ENCODE measurements at regions not wholly inside any gene's neighbourhood (a gene's known extent, or its start where the extent isn't known, plus 50 kb on each side); places are given as distances from the start of the nearest gene placed in this dataset.

- H3K27ac ChIP-seq, result no peak overlapping the region
- no peak for DNase-seq
Observed at GRCh38 chrX:149992918-149993317, 54.6 kb upstream of the EOLA2 start.

GRCh38 chrX:149993989-149994388 lies 55.7 kb upstream of the EOLA2 start:
- H3K27ac ChIP-seq, result no peak overlapping the region
- H3K9me3 ChIP-seq (replicated peaks), result no peaks in the 10 kb centered on the region
- no peak overlapping the region for H3K4me3 ChIP-seq
- no peaks in the 10 kb centered on the region for H3K27me3 ChIP-seq
- H3K4me1 ChIP-seq, result peaks cover 3% of the 10 kb centered on the region; the same call in 1 of the 2 replicates
- H3K36me3 ChIP-seq, result no peaks in the 10 kb centered on the region
- DNase-seq, result peak; percentile 33 to 49

More at GRCh38 chrX:149992918-149993317, 54.6 kb upstream of the EOLA2 start:
- Histone ChIP-seq H3K9me3 (replicated peaks) (no peaks in the 10 kb centered on the region), H3K36me3 (no peaks in the 10 kb centered on the region), H3K27me3 (no peaks in the 10 kb centered on the region), H3K4me3 (no peak overlapping the region), H3K4me1 (peaks cover 3% of the 10 kb centered on the region; the same call in 1 of the 2 replicates)

GRCh38 chrX:149996515-149996914 lies 58.2 kb upstream of the EOLA2 start:
- Histone ChIP-seq H3K36me3 (no peaks in the 10 kb centered on the region), H3K9me3 (replicated peaks) (no peaks in the 10 kb centered on the region), H3K27ac (no peak overlapping the region), H3K4me1 (peaks cover 3% of the 10 kb centered on the region; the same call in 1 of the 2 replicates), H3K27me3 (no peaks in the 10 kb centered on the region), H3K4me3 (no peak overlapping the region)
- no peak for DNase-seq

GRCh38 chrX:150005027-150005426 lies 66.7 kb upstream of the EOLA2 start:
- Histone ChIP-seq H3K4me1 (no peaks in the 10 kb centered on the region), H3K27ac (no peak overlapping the region), H3K9me3 (replicated peaks) (no peaks in the 10 kb centered on the region), H3K27me3 (no peaks in the 10 kb centered on the region), H3K36me3 (no peaks in the 10 kb centered on the region), H3K4me3 (no peak overlapping the region)
- no peak for DNase-seq

GRCh38 chrX:150007356-150007755 lies 69.1 kb upstream of the EOLA2 start:
- DNase-seq, result no peak
- Histone ChIP-seq H3K9me3 (replicated peaks) (no peaks in the 10 kb centered on the region), H3K4me3 (no peak overlapping the region), H3K27me3 (no peaks in the 10 kb centered on the region), H3K27ac (no peak overlapping the region), H3K36me3 (no peaks in the 10 kb centered on the region), H3K4me1 (no peaks in the 10 kb centered on the region)

- Histone ChIP-seq H3K36me3 (no peaks in the 10 kb centered on the region), H3K4me1 (no peaks in the 10 kb centered on the region), H3K27ac (no peak overlapping the region), H3K4me3 (no peak overlapping the region), H3K9me3 (replicated peaks) (no peaks in the 10 kb centered on the region), H3K27me3 (no peaks in the 10 kb centered on the region)
- DNase-seq, result no peak
Observed at GRCh38 chrX:150012647-150013381, 74.5 kb upstream of the EOLA2 start.

GRCh38 chrX:150014525-150014924 lies 76.2 kb upstream of the EOLA2 start:
- DNase-seq, result no peak
- Histone ChIP-seq H3K9me3 (replicated peaks) (no peaks in the 10 kb centered on the region), H3K4me1 (no peaks in the 10 kb centered on the region), H3K27me3 (no peaks in the 10 kb centered on the region), H3K36me3 (no peaks in the 10 kb centered on the region), H3K27ac (no peak overlapping the region), H3K4me3 (no peak overlapping the region)

- Histone ChIP-seq H3K4me1 (no peaks in the 10 kb centered on the region), H3K4me3 (no peak overlapping the region), H3K36me3 (no peaks in the 10 kb centered on the region), H3K27ac (no peak overlapping the region), H3K27me3 (no peaks in the 10 kb centered on the region), H3K9me3 (replicated peaks) (no peaks in the 10 kb centered on the region)
- no peak for DNase-seq
Observed at GRCh38 chrX:150017868-150018267, 79.6 kb upstream of the EOLA2 start.

- no peak overlapping the region for H3K4me3 ChIP-seq
- no peaks in the 10 kb centered on the region for H3K9me3 ChIP-seq (replicated peaks)
Observed at GRCh38 chrX:150018931-150019361, 80.7 kb upstream of the EOLA2 start.

GRCh38 chrX:150028692-150029091 lies 90.4 kb upstream of the EOLA2 start:
- H3K4me1 ChIP-seq, result no peaks in the 10 kb centered on the region
- no peak for DNase-seq
- H3K9me3 ChIP-seq (replicated peaks), result no peaks in the 10 kb centered on the region
- H3K4me3 ChIP-seq, result no peak overlapping the region
- H3K27ac ChIP-seq, result no peak overlapping the region
- no peaks in the 10 kb centered on the region for H3K36me3 ChIP-seq
- no peaks in the 10 kb centered on the region for H3K27me3 ChIP-seq

More at GRCh38 chrX:150018931-150019361, 80.7 kb upstream of the EOLA2 start:
- H3K4me1 ChIP-seq, result no peaks in the 10 kb centered on the region
- no peak overlapping the region for H3K27ac ChIP-seq
- H3K27me3 ChIP-seq, result no peaks in the 10 kb centered on the region
- H3K36me3 ChIP-seq, result no peaks in the 10 kb centered on the region
- DNase-seq, result no peak

- DNase-seq, result no peak
- H3K27ac ChIP-seq, result no peak overlapping the region
- H3K4me1 ChIP-seq, result peaks cover 13% of the 10 kb centered on the region
Observed at GRCh38 chrX:150032742-150033141, 94.5 kb upstream of the EOLA2 start.

GRCh38 chrX:150034788-150035187 lies 96.5 kb upstream of the EOLA2 start:
- Histone ChIP-seq H3K4me1 (peaks cover 13% of the 10 kb centered on the region), H3K27me3 (no peaks in the 10 kb centered on the region), H3K27ac (no peak overlapping the region), H3K36me3 (no peaks in the 10 kb centered on the region), H3K9me3 (replicated peaks) (0 out of 2 replicates have a peak, but pooled peaks cover 7% of the 10 kb centered on the region), H3K4me3 (no peak overlapping the region)
- no peak for DNase-seq

More at GRCh38 chrX:150032742-150033141, 94.5 kb upstream of the EOLA2 start:
- H3K4me3 ChIP-seq, result no peak overlapping the region
- 0 out of 2 replicates have a peak, but pooled peaks cover 7% of the 10 kb centered on the region for H3K9me3 ChIP-seq (replicated peaks)
- no peaks in the 10 kb centered on the region for H3K36me3 ChIP-seq
- H3K27me3 ChIP-seq, result no peaks in the 10 kb centered on the region

- H3K27ac ChIP-seq, result peak overlapping the region; percentile 36; the same call in 1 of the 2 replicates
- peaks cover 13% of the 10 kb centered on the region for H3K4me1 ChIP-seq
- H3K36me3 ChIP-seq, result no peaks in the 10 kb centered on the region
- H3K9me3 ChIP-seq (replicated peaks), result 0 out of 2 replicates have a peak, but pooled peaks cover 7% of the 10 kb centered on the region
- no peak for DNase-seq
- H3K4me3 ChIP-seq, result no peak overlapping the region
- no peaks in the 10 kb centered on the region for H3K27me3 ChIP-seq
Observed at GRCh38 chrX:150035531-150035930, 97.2 kb upstream of the EOLA2 start.

GRCh38 chrX:150036181-150036580 lies 97.9 kb upstream of the EOLA2 start:
- no peak overlapping the region for H3K4me3 ChIP-seq
- peak; percentile 51 to 67 for DNase-seq
- H3K36me3 ChIP-seq, result no peaks in the 10 kb centered on the region
- peak overlapping the region; percentile 36; the same call in 1 of the 2 replicates for H3K27ac ChIP-seq
- H3K27me3 ChIP-seq, result no peaks in the 10 kb centered on the region
- H3K9me3 ChIP-seq (replicated peaks), result 0 out of 2 replicates have a peak, but pooled peaks cover 7% of the 10 kb centered on the region
- H3K4me1 ChIP-seq, result peaks cover 13% of the 10 kb centered on the region

GRCh38 chrX:150036641-150037040 lies 98.3 kb upstream of the EOLA2 start:
- no peak for DNase-seq
- H3K36me3 ChIP-seq, result no peaks in the 10 kb centered on the region
- H3K4me3 ChIP-seq, result no peak overlapping the region
- H3K4me1 ChIP-seq, result peaks cover 13% of the 10 kb centered on the region
- no peaks in the 10 kb centered on the region for H3K27me3 ChIP-seq
- H3K9me3 ChIP-seq (replicated peaks), result 0 out of 2 replicates have a peak, but pooled peaks cover 7% of the 10 kb centered on the region
- peak overlapping the region; percentile 36; the same call in 1 of the 2 replicates for H3K27ac ChIP-seq
